Non-pigmented ciliary epithelial cell (primary cell): ENCODE measurements at regions not wholly inside any gene's neighbourhood (a gene's known extent, or its start where the extent isn't known, plus 50 kb on each side); places are given as distances from the start of the nearest gene placed in this dataset.
"Not testable (repeated sequence)": the region's sequence is repeated elsewhere in the genome, so short reads cannot be mapped to it uniquely, and the experiment has no call there.

Experiments used
- DNase-seq: peaks from one replicate; pipeline ENCODE4 v3.0.0-alpha.2; 2010; ENCODE audit warnings: low read depth

- DNase-seq = no peak
These were observed 110.1 kb upstream of the IRX2 start for GRCh38 chr5:2861605-2862004.

- no peak for DNase-seq
These were observed 108.6 kb upstream of the IRX2 start for GRCh38 chr5:2860101-2860500.

GRCh38 chr5:2857837-2858236 lies 106.4 kb upstream of the IRX2 start:
- no peak for DNase-seq

GRCh38 chr5:2856206-2856605 lies 104.7 kb upstream of the IRX2 start:
- DNase-seq = no peak

GRCh38 chr5:2852446-2852845 lies 101.0 kb upstream of the IRX2 start:
- DNase-seq = no peak

- DNase-seq = no peak
These were observed 100.4 kb upstream of the IRX2 start for GRCh38 chr5:2851895-2852294.

- no peak for DNase-seq
These were observed 98.0 kb upstream of the IRX2 start for GRCh38 chr5:2849429-2849828.

GRCh38 chr5:2848619-2849018 lies 97.1 kb upstream of the IRX2 start:
- no peak for DNase-seq

GRCh38 chr5:2847608-2848007 lies 96.1 kb upstream of the IRX2 start:
- no peak for DNase-seq

- DNase-seq = no peak
These were observed 89.7 kb upstream of the IRX2 start for GRCh38 chr5:2841208-2841607.

- no peak for DNase-seq
These were observed 89.0 kb upstream of the IRX2 start for GRCh38 chr5:2840372-2840915.

- DNase-seq = no peak
These were observed 84.7 kb upstream of the IRX2 start for GRCh38 chr5:2836133-2836532.

GRCh38 chr5:2833556-2833955 lies 82.1 kb upstream of the IRX2 start:
- DNase-seq = no peak

GRCh38 chr5:2832394-2832793 lies 80.9 kb upstream of the IRX2 start:
- no peak for DNase-seq

GRCh38 chr5:2829239-2829638 lies 77.8 kb upstream of the IRX2 start:
- no peak for DNase-seq

- DNase-seq = no peak
These were observed 67.5 kb upstream of the IRX2 start for GRCh38 chr5:2818936-2819335.

GRCh38 chr5:2817031-2817603 lies 65.6 kb upstream of the IRX2 start:
- DNase-seq = no peak

- no peak for DNase-seq
These were observed 62.2 kb upstream of the IRX2 start for GRCh38 chr5:2813678-2814077.

- no peak for DNase-seq
These were observed 59.2 kb upstream of the IRX2 start for GRCh38 chr5:2810644-2811043.

- DNase-seq = not testable (repeated sequence)
These were observed 55.8 kb upstream of the IRX2 start for GRCh38 chr5:2807244-2807643.

GRCh38 chr5:2806176-2806575 lies 54.7 kb upstream of the IRX2 start:
- DNase-seq = no peak

- no peak for DNase-seq
These were observed 53.6 kb upstream of the IRX2 start for GRCh38 chr5:2805080-2805479.

GRCh38 chr5:2803751-2804150 lies 52.3 kb upstream of the IRX2 start:
- DNase-seq = no peak

- no peak for DNase-seq
These were observed 51.4 kb upstream of the IRX2 start for GRCh38 chr5:2802693-2803365.
